Activated T-cell treated with anti-CD3 and anti-CD28 coated beads, Interleukin-2, amount 50 U/mL, for 72 hours (primary cell): ENCODE measurements at regions not wholly inside any gene's neighbourhood (a gene's known extent, or its start where the extent isn't known, plus 50 kb on each side); places are given as distances from the start of the nearest gene placed in this dataset.
"Not testable (repeated sequence)": the region's sequence is repeated elsewhere in the genome, so short reads cannot be mapped to it uniquely, and the experiment has no call there.

ENCODE experiments used
- ATAC-seq, 2 donors: fragments of 150-1000 bp; cut with Tn5 transposase; replicated peaks in 1 of 2; 2 replicates each; pipeline ENCODE4 v1.10.0; 2021; ENCODE audit warnings: moderate library complexity in 2 of 2, mild to moderate bottlenecking in 1 of 2
- DNase-seq, 2 donors: peaks; one replicate each; pipeline ENCODE4 v3.0.0; 2021 to 2022; ENCODE audit warnings: mixed read lengths in 1 of 2
- H3K27ac Mint-ChIP-seq: one replicate; pipeline ENCODE4 v1.8.0; 2022; ENCODE audit warnings: mild to moderate bottlenecking, moderate library complexity, mixed read lengths
- H3K27me3 Mint-ChIP-seq: one replicate; pipeline ENCODE4 v1.8.0; 2022; ENCODE audit warnings: low read depth, mixed read lengths
- H3K36me3 Mint-ChIP-seq, 2 donors: one replicate each; pipeline ENCODE4 v1.8.0; 2022; ENCODE audit warnings: mixed read lengths in 2 of 2, mild to moderate bottlenecking in 1 of 2; ENCODE audit not compliant: insufficient read depth in 2 of 2
- H3K4me1 Mint-ChIP-seq: one replicate; pipeline ENCODE4 v1.8.0; 2022; ENCODE audit warnings: low read depth, mixed read lengths
- H3K4me3 Mint-ChIP-seq, 2 donors: one replicate each; pipeline ENCODE4 v1.8.0; 2022; ENCODE audit warnings: mild to moderate bottlenecking in 2 of 2, mixed read lengths in 2 of 2, moderate library complexity in 2 of 2
- H3K9me3 Mint-ChIP-seq, 2 donors: one replicate each; pipeline ENCODE4 v1.8.0; 2022; ENCODE audit warnings: mixed read lengths in 2 of 2

- Mint-ChIP-seq H3K36me3 (no peaks in the 10 kb centered on the region), H3K27ac (no peak overlapping the region)
- DNase-seq: no peak
Measured at GRCh38 chr1:181178241-181178879, 89.9 kb downstream of the IER5 start.

DNA sequence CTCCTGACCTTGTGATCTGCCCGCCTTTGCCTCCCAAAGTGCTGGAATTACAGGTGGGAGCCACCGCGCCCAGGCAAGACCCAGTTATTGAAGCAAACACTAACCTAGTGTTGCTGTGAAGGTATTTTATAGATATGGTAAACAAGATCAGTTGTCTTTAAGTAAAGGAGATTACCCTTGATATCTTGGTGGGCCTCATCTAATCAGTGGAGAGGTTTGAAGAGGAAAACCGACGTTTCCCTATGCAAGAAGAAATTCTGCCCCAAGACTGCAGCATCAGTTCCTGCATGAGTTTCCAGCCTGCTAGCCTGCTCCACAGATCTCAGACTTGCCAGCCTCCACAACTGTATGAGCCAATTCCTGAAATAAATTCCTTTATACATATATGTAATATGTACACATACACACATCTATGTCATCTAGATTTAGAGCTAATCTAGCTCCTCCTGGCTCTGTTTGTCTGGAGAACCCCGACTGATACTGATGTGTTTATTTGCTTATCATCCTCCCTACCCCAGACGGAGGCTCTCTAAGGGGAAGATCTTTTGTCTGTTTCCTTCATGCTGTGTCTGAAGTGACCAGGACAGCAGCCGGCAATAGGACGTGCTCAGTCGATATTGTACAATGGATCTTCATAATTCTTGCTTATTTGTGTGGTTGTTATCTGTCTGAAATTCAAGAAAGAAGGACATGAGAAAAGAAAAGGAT lies 90.9 kb downstream of the IER5 start:
- no peak overlapping the region for H3K27ac Mint-ChIP-seq
- DNase-seq: no peak
- peak in 1 of 2 donors; percentile 30 for ATAC-seq

More at GRCh38 chr1:181178241-181178879, 89.9 kb downstream of the IER5 start:
- H3K9me3 Mint-ChIP-seq: no peaks in the 10 kb centered on the region
- H3K27me3 Mint-ChIP-seq: peaks cover 9% of the 10 kb centered on the region
- no peak overlapping the region for H3K4me3 Mint-ChIP-seq
- no peak for ATAC-seq
- H3K4me1 Mint-ChIP-seq: peaks cover 13% of the 10 kb centered on the region

DNA sequence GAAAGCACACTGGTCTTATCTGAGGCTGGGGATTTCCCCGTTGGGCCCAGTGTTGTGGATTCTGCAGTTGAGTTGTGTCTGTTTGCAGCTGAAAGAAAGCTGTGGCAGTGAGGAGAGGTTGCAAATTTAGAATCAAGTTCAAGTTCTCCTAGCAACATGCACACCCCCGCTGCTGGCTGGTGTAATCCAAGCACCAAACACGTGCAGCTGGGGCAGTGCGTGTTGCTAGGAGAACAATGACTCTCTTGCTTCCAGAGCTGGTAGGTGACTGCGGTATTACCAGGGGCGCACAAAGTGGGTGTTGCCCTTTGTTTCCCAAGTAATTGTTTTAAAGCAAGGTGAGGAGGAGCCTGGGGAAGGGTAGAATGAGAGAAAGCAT lies 91.5 kb downstream of the IER5 start:
- ATAC-seq (peak; percentile 80 to 84), DNase-seq (peak; percentile 23 to 44)
- H3K27me3 Mint-ChIP-seq: peaks cover 13% of the 10 kb centered on the region
- peaks cover 13% of the 10 kb centered on the region for H3K4me1 Mint-ChIP-seq
- H3K9me3 Mint-ChIP-seq: no peaks in the 10 kb centered on the region
- no peak overlapping the region for H3K27ac Mint-ChIP-seq
- peak overlapping the region; percentile 23 to 53 for H3K4me3 Mint-ChIP-seq
- H3K36me3 Mint-ChIP-seq: no peaks in the 10 kb centered on the region

More for the DNA sequence above, 90.9 kb downstream of the IER5 start:
- Mint-ChIP-seq H3K36me3 (no peaks in the 10 kb centered on the region), H3K4me3 (peak overlapping the region; percentile 23 to 53), H3K4me1 (peaks cover 13% of the 10 kb centered on the region), H3K9me3 (no peaks in the 10 kb centered on the region), H3K27me3 (peaks cover 9% of the 10 kb centered on the region)

GRCh38 chr1:181180407-181181031 lies 92.0 kb downstream of the IER5 start:
- no peak for DNase-seq
- no peak overlapping the region for H3K27ac Mint-ChIP-seq
- ATAC-seq: no peak
- peaks cover 13% of the 10 kb centered on the region for H3K4me1 Mint-ChIP-seq
- H3K27me3 Mint-ChIP-seq: peaks cover 16% of the 10 kb centered on the region
- H3K4me3 Mint-ChIP-seq: peak overlapping the region in 1 of 2 donors; percentile 53
- H3K36me3 Mint-ChIP-seq: no peaks in the 10 kb centered on the region
- H3K9me3 Mint-ChIP-seq: no peaks in the 10 kb centered on the region

DNA sequence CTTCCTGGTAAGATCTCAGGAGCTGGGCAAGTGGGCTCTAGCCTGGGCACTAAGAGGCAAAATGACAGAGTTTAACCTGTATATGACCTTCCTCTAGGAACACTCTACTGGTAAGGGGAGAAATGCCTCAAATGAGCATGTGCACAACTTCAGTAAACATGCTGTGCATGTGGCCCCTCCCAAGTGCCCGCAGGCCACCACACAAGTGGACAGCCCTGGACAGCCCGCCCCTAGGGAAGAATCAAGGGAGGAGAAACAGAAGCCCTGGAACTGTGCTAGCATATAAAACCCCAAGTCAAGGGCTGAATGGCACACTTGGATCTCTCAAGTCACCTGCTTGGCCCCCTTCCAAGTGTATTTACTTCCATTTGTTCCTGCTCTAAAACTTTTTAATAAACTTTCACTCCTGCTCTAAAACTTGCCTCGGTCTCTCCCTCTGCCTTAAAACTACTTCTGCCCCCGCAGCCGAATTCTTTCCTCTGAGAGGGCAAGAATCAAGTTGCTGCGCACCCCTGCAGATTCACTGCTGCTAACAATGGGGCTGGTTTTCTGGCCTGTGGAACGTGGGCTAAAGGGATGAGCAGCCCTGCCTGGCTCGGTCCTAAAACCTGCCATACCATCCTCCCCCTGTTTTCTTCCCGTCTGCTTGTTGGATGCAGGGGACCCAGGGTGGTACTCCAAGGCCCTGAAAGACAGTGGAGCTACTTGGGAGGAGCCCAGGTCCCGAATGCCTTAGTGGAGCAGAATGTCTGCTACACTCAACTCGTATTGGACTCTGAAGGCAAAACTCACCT lies 93.5 kb downstream of the IER5 start:
- peaks cover 13% of the 10 kb centered on the region for H3K4me1 Mint-ChIP-seq
- no peak for ATAC-seq

DNA sequence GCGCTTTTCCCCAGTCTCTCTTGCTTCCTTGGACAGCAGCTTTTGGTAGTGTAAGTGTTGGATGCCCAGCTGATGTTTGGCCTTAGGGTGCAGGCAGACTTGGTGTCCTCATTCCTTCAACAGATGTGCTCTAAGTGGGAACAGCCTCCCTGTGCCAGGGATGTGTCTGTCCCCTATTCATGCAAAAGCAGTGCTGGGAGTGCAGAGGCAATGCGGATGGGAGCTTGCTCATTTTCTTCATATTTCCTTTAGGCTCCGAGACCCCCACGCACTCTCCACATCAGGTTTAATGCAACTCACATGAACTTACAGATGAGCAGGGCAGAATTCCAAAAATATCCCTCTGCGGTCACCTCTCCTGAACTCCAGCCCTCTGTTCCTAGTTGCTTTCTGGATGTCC lies 96.1 kb downstream of the IER5 start:
- Mint-ChIP-seq H3K4me1 (peaks cover 10% of the 10 kb centered on the region), H3K27me3 (peaks cover 22% of the 10 kb centered on the region), H3K9me3 (no peaks in the 10 kb centered on the region), H3K4me3 (no peak overlapping the region), H3K27ac (no peak overlapping the region), H3K36me3 (no peaks in the 10 kb centered on the region)
- DNase-seq (no peak), ATAC-seq (no peak)

More for the DNA sequence above, 93.5 kb downstream of the IER5 start:
- Mint-ChIP-seq H3K36me3 (no peaks in the 10 kb centered on the region), H3K9me3 (no peaks in the 10 kb centered on the region), H3K27ac (no peak overlapping the region), H3K4me3 (no peak overlapping the region), H3K27me3 (peaks cover 24% of the 10 kb centered on the region)
- no peak for DNase-seq

DNA sequence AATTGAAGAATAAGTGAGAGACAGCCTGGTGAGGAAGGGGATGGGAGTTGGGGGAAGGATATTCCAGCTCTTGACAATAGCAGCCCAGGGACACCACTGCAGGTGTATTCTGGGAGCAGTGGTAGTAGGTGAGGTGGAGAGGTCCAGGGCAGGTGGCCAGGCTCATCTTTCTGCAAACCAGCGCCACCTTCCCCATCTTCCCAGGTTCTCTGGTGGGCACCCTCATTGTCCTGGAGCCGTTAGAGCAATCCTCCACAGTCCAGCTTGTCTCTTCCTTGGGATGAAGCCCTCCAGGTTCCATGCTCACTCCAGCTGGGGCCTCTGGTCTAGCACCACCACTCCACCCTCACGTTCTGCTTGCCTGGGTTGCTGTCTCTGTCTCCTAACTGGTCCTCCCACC lies 97.0 kb downstream of the IER5 start:
- ATAC-seq: no peak
- H3K36me3 Mint-ChIP-seq: no peaks in the 10 kb centered on the region
- H3K4me1 Mint-ChIP-seq: peaks cover 1% of the 10 kb centered on the region
- no peak for DNase-seq
- peaks cover 22% of the 10 kb centered on the region for H3K27me3 Mint-ChIP-seq
- H3K27ac Mint-ChIP-seq: no peak overlapping the region
- H3K9me3 Mint-ChIP-seq: no peaks in the 10 kb centered on the region
- no peak overlapping the region for H3K4me3 Mint-ChIP-seq

GRCh38 chr1:181186133-181186532 lies 97.6 kb downstream of the IER5 start:
- DNase-seq, H3K36me3 Mint-ChIP-seq, H3K27ac Mint-ChIP-seq, ATAC-seq, H3K9me3 Mint-ChIP-seq, H3K4me1 Mint-ChIP-seq, H3K4me3 Mint-ChIP-seq: not testable (repeated sequence)
- H3K27me3 Mint-ChIP-seq: peaks cover 22% of the 10 kb centered on the region

DNA sequence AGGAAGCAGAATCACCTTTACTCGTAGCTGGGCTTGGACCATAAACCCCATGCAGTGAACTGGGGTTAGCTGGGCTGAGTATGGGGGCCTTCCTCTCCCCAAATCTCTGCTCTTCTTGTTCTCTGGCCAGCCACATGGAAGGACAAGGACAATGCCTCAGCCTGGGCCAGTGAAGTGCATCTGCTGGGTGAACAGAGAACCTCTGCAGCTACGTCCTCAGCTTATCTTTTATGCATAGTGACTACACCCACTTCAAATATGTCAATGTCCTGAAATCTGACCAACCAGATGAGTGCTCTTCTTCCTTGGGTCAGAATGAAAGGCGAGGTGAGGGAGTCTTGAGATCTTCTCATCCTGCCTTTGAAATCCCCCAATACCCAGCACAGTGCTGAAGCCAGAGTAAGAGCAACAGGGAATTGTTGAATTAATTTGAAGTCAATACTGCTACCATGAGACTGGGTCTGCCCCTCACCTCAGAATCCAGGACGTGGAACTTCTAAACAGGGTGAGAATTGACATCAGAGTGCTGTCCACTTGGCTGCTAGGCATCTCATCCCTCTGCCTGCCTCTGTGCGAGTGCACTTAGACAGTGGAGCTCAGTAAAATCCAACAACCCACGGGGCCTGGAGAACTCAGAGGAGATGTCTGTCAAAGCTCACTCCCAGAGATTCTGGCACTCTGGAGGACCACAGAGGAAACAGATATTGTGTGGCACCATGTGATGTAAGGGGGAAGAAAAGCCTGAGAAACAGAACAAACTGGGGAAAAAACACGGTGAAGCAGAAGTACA lies 99.0 kb downstream of the IER5 start:
- no peak overlapping the region for H3K27ac Mint-ChIP-seq
- H3K27me3 Mint-ChIP-seq: peaks cover 22% of the 10 kb centered on the region
- peaks cover 5% of the 10 kb centered on the region for H3K4me1 Mint-ChIP-seq
- DNase-seq (no peak), ATAC-seq (no peak)
- no peak overlapping the region for H3K4me3 Mint-ChIP-seq
- no peaks in the 10 kb centered on the region for H3K9me3 Mint-ChIP-seq
- H3K36me3 Mint-ChIP-seq: no peaks in the 10 kb centered on the region

DNA sequence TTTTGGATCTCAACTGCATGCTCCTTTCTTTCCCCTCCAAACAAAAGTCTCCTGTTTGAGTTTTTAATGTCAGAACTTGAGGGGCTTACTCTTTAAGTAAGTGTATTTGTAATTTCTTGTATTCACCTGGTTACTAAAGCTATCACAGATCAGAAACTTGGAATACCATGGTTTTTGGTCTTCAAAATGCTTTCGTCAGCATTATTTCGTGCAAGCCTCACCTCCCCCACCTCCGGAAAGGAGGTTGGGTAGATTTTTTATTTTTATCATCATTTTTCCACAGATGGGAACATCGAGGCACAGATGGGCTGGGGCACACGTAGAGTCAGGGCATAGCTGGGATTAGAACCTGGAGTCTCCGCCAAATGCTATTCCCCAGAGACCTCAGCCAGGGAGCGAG lies 100.7 kb downstream of the IER5 start:
- ATAC-seq (no peak), DNase-seq (no peak)
- Mint-ChIP-seq H3K4me1 (peaks cover 5% of the 10 kb centered on the region), H3K36me3 (no peaks in the 10 kb centered on the region), H3K9me3 (no peaks in the 10 kb centered on the region), H3K27me3 (peaks cover 22% of the 10 kb centered on the region), H3K4me3 (no peak overlapping the region), H3K27ac (no peak overlapping the region)

- peak overlapping the region; percentile 15 to 55 for H3K4me3 Mint-ChIP-seq
- H3K4me1 Mint-ChIP-seq: peaks cover 5% of the 10 kb centered on the region
- H3K27me3 Mint-ChIP-seq: peaks cover 19% of the 10 kb centered on the region
- no peaks in the 10 kb centered on the region for H3K36me3 Mint-ChIP-seq
- ATAC-seq: peak; percentile 90 to 91
- peak; percentile 74 to 88 for DNase-seq
- H3K9me3 Mint-ChIP-seq: no peaks in the 10 kb centered on the region
- no peak overlapping the region for H3K27ac Mint-ChIP-seq
Measured at GRCh38 chr1:181189691-181190363, 101.3 kb downstream of the IER5 start.
